ENCODE measurements at regions not wholly inside any gene's neighbourhood (a gene's known extent, or its start where the extent isn't known, plus 50 kb on each side); places are given as distances from the start of the nearest gene placed in this dataset.

DNA sequence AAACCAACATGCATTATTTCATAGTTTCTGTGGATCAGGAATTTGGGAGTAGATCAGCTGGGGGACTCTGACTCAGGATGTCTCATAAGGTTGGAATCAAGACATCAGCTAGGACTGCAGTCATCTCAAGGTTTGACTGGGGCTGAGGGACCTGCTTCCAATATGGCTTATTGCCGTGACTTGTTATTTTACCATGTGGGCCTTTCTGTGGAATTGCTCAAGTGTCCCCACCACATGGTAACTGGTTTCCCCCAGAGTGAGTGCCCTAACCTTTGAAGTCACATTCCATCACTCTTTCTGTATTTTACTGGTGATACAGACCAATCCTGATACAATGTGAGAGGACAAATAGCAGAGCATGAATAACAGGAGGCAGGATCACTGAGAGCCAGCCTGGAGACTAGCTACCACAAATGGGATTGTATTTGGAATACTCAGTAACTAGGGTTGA is 70.2 kb upstream of the ELL2 start:
- TF ChIP-seq CTCF (IDR thresholded peaks at IDR 0.05) = no peak
- no peak for TF ChIP-seq POLR2A (IDR thresholded peaks at IDR 0.05)

Data from lower leg skin (tissue), 3 donors.